T-helper 17 cell (primary cell): ENCODE measurements at regions not wholly inside any gene's neighbourhood (a gene's known extent, or its start where the extent isn't known, plus 50 kb on each side); places are given as distances from the start of the nearest gene placed in this dataset.
A peak's percentile ranks its signal among the peaks of the same experiment; 100 is the strongest.

Experiments
- ATAC-seq: fragments of 150-1000 bp; cut with Tn5 transposase; 2 replicates; pipeline ENCODE4 v1.10.0; 2021; ENCODE audit warnings: mild to moderate bottlenecking, moderate library complexity
- DNase-seq, 3 donors: peaks; one replicate each; pipeline versions ENCODE4 v3.0.0 to v3.0.0-alpha.2; 2020 to 2021
- H3K9me3 ChIP-seq: one replicate; pipeline ENCODE4 v1.7.0; 2013; ENCODE audit warnings: low read length, mild to moderate bottlenecking; ENCODE audit not compliant: control insufficient read depth, poor library complexity, severe bottlenecking
- H3K27ac Mint-ChIP-seq: one replicate; pipeline ENCODE4 v1.8.0; 2022; ENCODE audit warnings: mild to moderate bottlenecking, moderate library complexity, mixed read lengths
- H3K27me3 Mint-ChIP-seq: one replicate; pipeline ENCODE4 v1.8.0; 2022; ENCODE audit warnings: mixed read lengths
- H3K36me3 Mint-ChIP-seq: one replicate; pipeline ENCODE4 v1.8.0; 2022; ENCODE audit warnings: low read depth, mixed read lengths
- H3K4me1 Mint-ChIP-seq: one replicate; pipeline ENCODE4 v1.8.0; 2022; ENCODE audit warnings: mild to moderate bottlenecking, mixed read lengths
- H3K4me3 Mint-ChIP-seq: one replicate; pipeline ENCODE4 v1.8.0; 2022; ENCODE audit warnings: mild to moderate bottlenecking, moderate library complexity, mixed read lengths

DNA sequence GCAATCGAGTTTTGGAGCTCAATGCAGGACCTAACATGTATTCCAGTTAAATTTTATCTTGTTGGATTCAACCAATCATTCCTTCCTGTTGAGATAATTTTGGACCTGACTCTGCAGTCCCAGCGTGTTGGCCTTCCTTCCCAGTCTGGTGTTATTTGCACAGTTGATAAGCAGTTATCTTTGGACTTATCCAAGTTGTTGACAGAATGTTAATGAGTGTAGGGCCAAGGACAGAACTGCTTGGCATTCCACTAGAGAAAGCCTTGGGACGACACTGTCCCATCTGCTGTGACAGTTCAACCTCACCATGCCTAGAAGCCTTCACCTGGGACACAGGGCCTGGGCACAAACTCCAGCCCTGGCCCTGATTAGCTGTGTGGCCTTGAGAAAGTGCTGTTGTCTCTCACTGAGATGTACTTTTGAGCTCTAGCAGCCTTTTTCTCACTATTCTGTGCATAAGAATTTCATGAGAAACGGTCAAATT lies 104.1 kb upstream of the SLC25A33 start:
- no peaks in the 10 kb centered on the region for H3K9me3 ChIP-seq
- H3K4me1 Mint-ChIP-seq = peaks cover 3% of the 10 kb centered on the region
- no peak overlapping the region for H3K4me3 Mint-ChIP-seq
- H3K36me3 Mint-ChIP-seq = no peaks in the 10 kb centered on the region
- no peak for ATAC-seq
- no peak overlapping the region for H3K27ac Mint-ChIP-seq
- no peak for DNase-seq
- peaks cover 20% of the 10 kb centered on the region for H3K27me3 Mint-ChIP-seq

DNA sequence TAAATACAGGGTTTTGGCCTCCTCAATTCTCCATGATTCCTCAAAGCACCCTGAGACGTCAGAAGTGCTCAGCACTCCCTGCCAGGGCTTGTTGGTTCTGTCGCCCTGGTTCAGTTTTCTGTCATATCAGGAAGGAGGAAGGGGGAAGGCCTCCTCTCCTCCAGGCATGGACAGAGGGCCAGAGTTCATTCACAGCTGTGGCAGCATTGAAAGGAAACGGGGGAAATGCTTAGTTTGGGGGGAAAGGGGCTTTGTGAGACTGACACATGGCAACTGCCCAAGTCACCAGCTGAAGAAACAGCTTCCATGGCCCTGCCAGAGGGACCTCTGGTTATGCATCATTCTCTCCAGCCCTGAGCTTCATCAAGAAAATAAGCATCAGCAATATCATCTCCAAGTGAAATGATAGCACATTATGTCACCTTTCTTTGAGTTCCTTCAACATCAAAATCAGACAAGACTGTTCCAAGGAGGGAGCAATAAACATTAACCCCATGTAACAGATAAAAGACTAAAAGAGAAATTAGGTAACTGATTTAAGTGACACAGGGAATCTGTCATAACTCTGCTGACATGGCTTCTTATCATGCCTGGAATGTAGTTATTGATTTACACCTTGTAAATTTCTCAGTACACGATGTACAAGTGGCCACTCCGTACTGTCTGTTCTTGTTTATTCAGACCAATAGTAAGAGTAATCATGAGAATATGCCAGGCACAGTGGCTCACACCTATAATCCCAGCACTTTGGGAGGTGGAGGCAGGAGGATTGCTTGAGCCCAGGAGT lies 103.2 kb upstream of the SLC25A33 start:
- no peak for ATAC-seq
- Mint-ChIP-seq H3K4me3 (no peak overlapping the region), H3K27me3 (peaks cover 28% of the 10 kb centered on the region), H3K36me3 (no peaks in the 10 kb centered on the region), H3K27ac (no peak overlapping the region), H3K4me1 (peaks cover 4% of the 10 kb centered on the region)
- H3K9me3 ChIP-seq = no peaks in the 10 kb centered on the region
- no peak for DNase-seq

GRCh38 chr1:9437961-9438430 lies 101.3 kb upstream of the SLC25A33 start:
- ATAC-seq (no peak), DNase-seq (no peak)
- no peak overlapping the region for H3K4me3 Mint-ChIP-seq
- peaks cover 35% of the 10 kb centered on the region for H3K27me3 Mint-ChIP-seq
- no peaks in the 10 kb centered on the region for H3K9me3 ChIP-seq
- H3K27ac Mint-ChIP-seq = no peak overlapping the region
- peaks cover 4% of the 10 kb centered on the region for H3K4me1 Mint-ChIP-seq
- no peaks in the 10 kb centered on the region for H3K36me3 Mint-ChIP-seq

- no peaks in the 10 kb centered on the region for H3K9me3 ChIP-seq
- Mint-ChIP-seq H3K27ac (no peak overlapping the region), H3K27me3 (peaks cover 35% of the 10 kb centered on the region), H3K36me3 (no peaks in the 10 kb centered on the region), H3K4me1 (peaks cover 4% of the 10 kb centered on the region), H3K4me3 (no peak overlapping the region)
- ATAC-seq (no peak), DNase-seq (no peak)
Observed at GRCh38 chr1:9438431-9439073, 100.7 kb upstream of the SLC25A33 start.

GRCh38 chr1:9439074-9439761 lies 100.0 kb upstream of the SLC25A33 start:
- ATAC-seq (no peak), DNase-seq (no peak)
- Mint-ChIP-seq H3K36me3 (no peaks in the 10 kb centered on the region), H3K27me3 (peaks cover 35% of the 10 kb centered on the region), H3K27ac (no peak overlapping the region), H3K4me3 (no peak overlapping the region), H3K4me1 (peaks cover 4% of the 10 kb centered on the region)
- no peaks in the 10 kb centered on the region for H3K9me3 ChIP-seq

- H3K36me3 Mint-ChIP-seq = no peaks in the 10 kb centered on the region
- peaks cover 4% of the 10 kb centered on the region for H3K4me1 Mint-ChIP-seq
- H3K27me3 Mint-ChIP-seq = peaks cover 35% of the 10 kb centered on the region
- H3K4me3 Mint-ChIP-seq = no peak overlapping the region
- no peaks in the 10 kb centered on the region for H3K9me3 ChIP-seq
- ATAC-seq = no peak
- H3K27ac Mint-ChIP-seq = peak overlapping the region; percentile 9
- DNase-seq = no peak
Observed at GRCh38 chr1:9440261-9440660, 99.0 kb upstream of the SLC25A33 start.

DNA sequence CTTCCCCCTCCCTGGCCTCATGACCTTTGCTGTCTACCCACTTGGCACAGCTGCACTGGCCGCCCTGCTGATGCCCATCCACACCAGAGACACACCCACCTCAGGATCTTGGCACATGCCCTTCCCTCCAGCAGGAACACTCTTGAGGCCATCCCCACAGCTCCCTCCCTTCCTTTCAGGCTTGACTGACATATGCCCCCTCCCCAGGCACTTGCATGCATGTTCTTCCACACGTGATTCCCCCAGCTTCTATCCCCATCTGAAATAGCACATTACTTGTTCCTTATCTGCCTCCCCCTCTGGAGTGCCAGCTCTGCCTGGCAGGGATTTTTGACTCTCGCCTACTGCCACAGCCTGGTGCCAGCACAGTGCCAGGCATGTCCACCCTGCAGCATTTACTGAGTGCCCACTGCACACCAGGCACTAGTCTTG lies 98.5 kb upstream of the SLC25A33 start:
- Mint-ChIP-seq H3K27me3 (peaks cover 35% of the 10 kb centered on the region), H3K4me3 (no peak overlapping the region), H3K4me1 (peaks cover 4% of the 10 kb centered on the region), H3K36me3 (no peaks in the 10 kb centered on the region), H3K27ac (peak overlapping the region; percentile 9)
- ATAC-seq = no peak
- H3K9me3 ChIP-seq = no peaks in the 10 kb centered on the region
- DNase-seq = no peak

- H3K27me3 Mint-ChIP-seq = peaks cover 35% of the 10 kb centered on the region
- H3K9me3 ChIP-seq = no peaks in the 10 kb centered on the region
- H3K4me1 Mint-ChIP-seq = peaks cover 4% of the 10 kb centered on the region
- no peak overlapping the region for H3K4me3 Mint-ChIP-seq
- no peak for DNase-seq
- H3K36me3 Mint-ChIP-seq = no peaks in the 10 kb centered on the region
- ATAC-seq = no peak
- H3K27ac Mint-ChIP-seq = peak overlapping the region; percentile 9
Observed at GRCh38 chr1:9441451-9442133, 97.7 kb upstream of the SLC25A33 start.

- H3K27me3 Mint-ChIP-seq = peaks cover 34% of the 10 kb centered on the region
Observed at GRCh38 chr1:9442278-9442846, 96.9 kb upstream of the SLC25A33 start.

DNA sequence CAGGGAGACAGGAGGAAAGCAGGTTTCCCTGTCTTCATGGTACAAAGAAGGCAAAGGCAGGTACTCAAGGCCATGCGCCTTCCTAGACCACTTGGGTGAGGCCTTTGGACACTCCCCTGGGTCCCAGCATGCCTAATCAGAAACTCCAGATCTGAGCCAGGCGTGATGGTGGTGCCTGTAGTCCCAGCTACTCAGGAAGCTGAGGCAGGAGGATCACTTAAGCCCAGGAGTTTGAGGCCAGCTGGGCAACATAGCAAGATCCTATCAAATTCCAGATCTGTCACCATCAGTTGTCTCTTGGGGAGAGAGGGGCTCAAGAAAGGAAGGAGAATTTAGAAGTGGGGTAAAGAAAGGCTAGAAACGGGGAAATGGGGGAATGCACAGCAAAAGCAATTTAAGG lies 96.3 kb upstream of the SLC25A33 start:
- ATAC-seq (no peak), DNase-seq (no peak)
- H3K27me3 Mint-ChIP-seq = peaks cover 31% of the 10 kb centered on the region
- H3K27ac Mint-ChIP-seq = peak overlapping the region; percentile 32
- no peaks in the 10 kb centered on the region for H3K9me3 ChIP-seq
- H3K36me3 Mint-ChIP-seq = no peaks in the 10 kb centered on the region
- H3K4me3 Mint-ChIP-seq = no peak overlapping the region
- H3K4me1 Mint-ChIP-seq = peaks cover 4% of the 10 kb centered on the region

More at GRCh38 chr1:9442278-9442846, 96.9 kb upstream of the SLC25A33 start:
- DNase-seq (no peak), ATAC-seq (no peak)
- no peaks in the 10 kb centered on the region for H3K36me3 Mint-ChIP-seq
- no peaks in the 10 kb centered on the region for H3K9me3 ChIP-seq
- no peak overlapping the region for H3K4me3 Mint-ChIP-seq
- H3K4me1 Mint-ChIP-seq = peaks cover 4% of the 10 kb centered on the region
- H3K27ac Mint-ChIP-seq = no peak overlapping the region

DNA sequence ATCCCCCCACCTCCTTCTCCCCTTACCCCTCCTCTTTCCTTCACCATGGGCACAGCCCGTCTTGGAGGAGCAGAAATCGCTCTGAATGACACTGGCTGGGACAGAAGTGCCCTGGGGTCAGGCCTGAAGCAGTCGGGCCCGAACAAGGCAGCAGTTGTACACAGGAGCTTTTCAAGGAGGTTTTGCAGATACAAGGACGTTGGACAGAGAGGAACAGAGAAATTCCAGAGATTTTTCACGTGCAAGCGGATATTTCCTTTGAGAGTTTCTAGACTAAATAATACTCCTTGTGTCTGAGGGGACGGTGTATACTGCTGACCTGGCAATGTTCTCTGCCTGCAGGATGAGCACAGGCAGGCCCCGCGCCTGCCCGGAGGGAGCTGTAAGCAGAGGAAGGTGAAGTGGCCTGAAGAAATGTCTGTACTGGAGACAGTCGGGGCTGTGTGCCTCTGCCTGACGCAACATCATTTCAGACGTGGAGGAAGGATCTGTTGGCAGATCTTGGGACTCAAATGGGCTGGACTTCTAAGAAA lies 95.3 kb upstream of the SLC25A33 start:
- Mint-ChIP-seq H3K36me3 (no peaks in the 10 kb centered on the region), H3K27me3 (peaks cover 29% of the 10 kb centered on the region), H3K27ac (no peak overlapping the region), H3K4me1 (peaks cover 4% of the 10 kb centered on the region), H3K4me3 (no peak overlapping the region)
- no peaks in the 10 kb centered on the region for H3K9me3 ChIP-seq
- DNase-seq (no peak), ATAC-seq (no peak)

DNA sequence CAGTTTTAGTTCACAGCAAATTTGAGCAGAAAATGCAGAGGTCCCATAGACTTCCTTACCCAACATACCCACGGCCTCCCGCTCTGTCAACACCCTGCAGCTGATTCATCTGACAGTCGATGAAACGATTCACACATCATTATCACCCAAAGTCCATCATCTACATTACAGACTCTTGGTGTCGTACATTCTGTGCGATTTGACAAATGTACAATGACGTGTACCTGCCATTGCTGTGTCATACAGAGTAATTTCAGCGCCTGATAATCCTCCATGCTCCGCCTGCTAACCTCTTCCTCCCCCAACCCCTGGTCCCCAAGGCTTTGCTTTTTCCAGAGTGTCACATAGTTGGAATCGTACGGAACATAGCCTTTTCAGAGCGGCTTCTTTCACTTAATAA lies 94.7 kb upstream of the SLC25A33 start:
- no peaks in the 10 kb centered on the region for H3K9me3 ChIP-seq
- no peak for ATAC-seq
- H3K27ac Mint-ChIP-seq = no peak overlapping the region
- H3K4me1 Mint-ChIP-seq = peaks cover 4% of the 10 kb centered on the region
- DNase-seq = no peak
- H3K27me3 Mint-ChIP-seq = peaks cover 23% of the 10 kb centered on the region
- no peak overlapping the region for H3K4me3 Mint-ChIP-seq
- no peaks in the 10 kb centered on the region for H3K36me3 Mint-ChIP-seq
